ENCODE measurements at regions not wholly inside any gene's neighbourhood (a gene's known extent, or its start where the extent isn't known, plus 50 kb on each side); places are given as distances from the start of the nearest gene placed in this dataset.
A peak's percentile ranks its signal among the peaks of the same experiment; 100 is the strongest.

GRCh38 chr6:122033564-122034181, 365.8 kb upstream of the HSF2 start:
- Histone ChIP-seq H3K4me2 (no peak overlapping the region), H3K79me2 (ENCODE audit: low read depth) (no peaks in the 10 kb centered on the region), H2AFZ (replicated peaks) (no peak overlapping the region), H3K36me3 (no peaks in the 10 kb centered on the region), H3K27ac (no peak overlapping the region), H3K27me3 (no peaks in the 10 kb centered on the region), H3F3A (ENCODE audit: low read depth) (no peaks in the 10 kb centered on the region), H4K20me1 (ENCODE audit: low read depth) (no peaks in the 10 kb centered on the region), H3K9ac (no peak overlapping the region), H3K4me1 (peaks cover 5% of the 10 kb centered on the region), H3K9me3 (ENCODE audit: low read depth) (no peaks in the 10 kb centered on the region), H3K4me3 (no peak overlapping the region)
- peaks cover 4% of the 10 kb centered on the region for H3K9me3 Mint-ChIP-seq
- H3K4me3 Mint-ChIP-seq: no peak overlapping the region
- H3K4me1 Mint-ChIP-seq: peaks cover 9% of the 10 kb centered on the region
- no peak overlapping the region for H3K27ac Mint-ChIP-seq
- TF ChIP-seq EZH2phosphoT487 (IDR thresholded peaks at IDR 0.05): no peak
- peak; percentile 85 for TF ChIP-seq CTCF (IDR thresholded peaks at IDR 0.05)
- no peak for TF ChIP-seq EZH2 (IDR thresholded peaks at IDR 0.05)
- H3K36me3 Mint-ChIP-seq: no peaks in the 10 kb centered on the region
- H3K27me3 Mint-ChIP-seq (ENCODE audit: insufficient read depth, low read depth): peaks cover 2% of the 10 kb centered on the region
- peak; percentile 82 for DNase-seq (ENCODE audit: low spot score)

DNA sequence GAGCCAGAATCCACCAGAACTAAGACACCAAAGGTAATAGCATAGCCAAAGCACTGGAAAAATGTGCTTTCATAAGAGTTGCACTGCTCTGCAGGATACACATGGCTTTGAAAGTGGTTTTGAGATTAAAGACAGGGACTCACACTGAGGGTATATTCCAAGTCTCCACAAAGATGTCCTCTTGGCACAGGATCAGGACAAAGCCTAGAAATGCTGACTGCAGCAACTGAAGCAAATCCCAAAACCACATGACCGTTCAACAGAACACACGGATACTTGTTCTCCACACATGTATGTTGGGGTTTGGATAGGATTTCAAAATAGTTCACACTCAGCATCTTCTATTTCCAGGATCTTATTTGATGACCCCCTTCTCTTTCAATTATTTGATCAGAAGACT, 364.3 kb upstream of the HSF2 start:
- Mint-ChIP-seq H3K4me3 (no peak overlapping the region), H3K36me3 (no peaks in the 10 kb centered on the region), H3K4me1 (peaks cover 9% of the 10 kb centered on the region), H3K9me3 (peaks cover 6% of the 10 kb centered on the region), H3K27ac (no peak overlapping the region), H3K27me3 (ENCODE audit: insufficient read depth, low read depth) (peaks cover 2% of the 10 kb centered on the region)
- Histone ChIP-seq H3F3A (ENCODE audit: low read depth) (no peaks in the 10 kb centered on the region), H4K20me1 (ENCODE audit: low read depth) (no peaks in the 10 kb centered on the region), H2AFZ (replicated peaks) (peak overlapping the region; percentile 22), H3K36me3 (no peaks in the 10 kb centered on the region), H3K9me3 (ENCODE audit: low read depth) (no peaks in the 10 kb centered on the region), H3K79me2 (ENCODE audit: low read depth) (no peaks in the 10 kb centered on the region), H3K27ac (no peak overlapping the region), H3K4me1 (peaks cover 5% of the 10 kb centered on the region), H3K4me2 (no peak overlapping the region), H3K27me3 (no peaks in the 10 kb centered on the region), H3K4me3 (no peak overlapping the region), H3K9ac (no peak overlapping the region)
- DNase-seq (ENCODE audit: low spot score): no peak
- TF ChIP-seq EZH2phosphoT487 (IDR thresholded peaks at IDR 0.05): no peak
- TF ChIP-seq EZH2 (IDR thresholded peaks at IDR 0.05): no peak
- no peak for TF ChIP-seq CTCF (IDR thresholded peaks at IDR 0.05)

- H3K36me3 Mint-ChIP-seq: no peaks in the 10 kb centered on the region
- Histone ChIP-seq H3F3A (ENCODE audit: low read depth) (no peaks in the 10 kb centered on the region), H3K9ac (no peak overlapping the region), H3K27ac (no peak overlapping the region), H3K4me1 (no peaks in the 10 kb centered on the region), H3K4me3 (no peak overlapping the region), H4K20me1 (ENCODE audit: low read depth) (no peaks in the 10 kb centered on the region), H3K4me2 (no peak overlapping the region), H2AFZ (replicated peaks) (no peak overlapping the region), H3K27me3 (no peaks in the 10 kb centered on the region), H3K36me3 (no peaks in the 10 kb centered on the region), H3K9me3 (ENCODE audit: low read depth) (no peaks in the 10 kb centered on the region), H3K79me2 (ENCODE audit: low read depth) (no peaks in the 10 kb centered on the region)
- no peak overlapping the region for H3K27ac Mint-ChIP-seq
- no peak overlapping the region for H3K4me3 Mint-ChIP-seq
- H3K4me1 Mint-ChIP-seq: no peaks in the 10 kb centered on the region
- H3K27me3 Mint-ChIP-seq (ENCODE audit: insufficient read depth, low read depth): peaks cover 2% of the 10 kb centered on the region
- no peak for DNase-seq (ENCODE audit: low spot score)
- H3K9me3 Mint-ChIP-seq: peaks cover 6% of the 10 kb centered on the region
- TF ChIP-seq EZH2 (IDR thresholded peaks at IDR 0.05) (no peak), EZH2phosphoT487 (IDR thresholded peaks at IDR 0.05) (no peak), CTCF (IDR thresholded peaks at IDR 0.05) (no peak)
These were observed 359.2 kb upstream of the HSF2 start for GRCh38 chr6:122040261-122040660.

Data from neural progenitor cell (in vitro differentiated cells).